ENCODE measurements at regions not wholly inside any gene's neighbourhood (a gene's known extent, or its start where the extent isn't known, plus 50 kb on each side); places are given as distances from the start of the nearest gene placed in this dataset.

DNA sequence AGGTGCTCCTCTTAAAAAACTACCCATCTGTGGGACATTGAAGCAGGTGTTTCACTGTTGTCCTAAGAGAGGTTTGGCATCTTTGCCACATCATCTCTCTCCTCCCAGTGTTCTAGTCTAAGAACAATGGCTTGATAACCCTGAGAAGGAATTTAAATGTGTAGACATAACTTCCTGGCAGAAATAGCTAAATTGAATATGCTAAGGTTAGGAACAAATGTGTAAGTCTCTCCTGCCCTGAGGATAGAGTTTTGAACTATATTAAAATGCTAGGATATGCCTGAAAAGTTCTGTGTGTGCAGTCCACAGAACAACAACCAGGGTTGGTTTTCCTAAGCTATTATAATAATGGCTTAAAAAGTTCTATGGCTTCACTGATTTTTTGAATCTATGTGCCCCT, 106.6 kb downstream of the LRRC70 start:
- intact Hi-C loops (cut with DNase I), result no loop called here
- DNase-seq, result no peak

GRCh38 chr5:62684310-62684709, 105.7 kb downstream of the LRRC70 start:
- no peak for DNase-seq
- intact Hi-C loops (cut with DNase I), result no loop called here

- intact Hi-C loops (cut with DNase I), result no loop called here
- no peak for DNase-seq
Observed at GRCh38 chr5:62682059-62682458, 103.4 kb downstream of the LRRC70 start.

GRCh38 chr5:62681117-62681850, 102.7 kb downstream of the LRRC70 start:
- intact Hi-C loops (cut with DNase I), result no loop called here
- no peak for DNase-seq

DNA sequence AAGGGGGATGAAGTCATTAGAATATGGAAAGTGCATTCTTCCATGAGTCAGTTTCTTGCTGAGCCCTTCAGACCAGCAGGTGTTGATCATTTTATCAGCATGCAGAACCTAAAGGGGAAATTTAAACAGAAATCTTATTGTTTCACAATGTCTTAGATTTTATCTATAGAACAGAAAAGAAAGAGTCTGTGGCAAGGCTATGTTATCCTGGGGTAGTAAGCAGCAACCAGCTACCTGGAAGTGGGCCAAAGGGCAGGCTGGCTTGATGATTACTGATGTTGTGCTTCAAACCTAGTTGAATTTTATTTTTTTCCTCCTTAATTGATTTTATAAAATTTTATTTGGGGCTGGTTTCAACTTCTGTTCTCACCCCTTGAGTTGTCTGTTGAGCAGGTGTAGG, 101.5 kb downstream of the LRRC70 start:
- intact Hi-C loops (cut with DNase I), result no loop called here

More for the DNA sequence above, 101.5 kb downstream of the LRRC70 start:
- DNase-seq, result no peak

Measured in head of caudate nucleus (tissue), 42 donors.